ENCODE measurements at regions not wholly inside any gene's neighbourhood (a gene's known extent, or its start where the extent isn't known, plus 50 kb on each side); places are given as distances from the start of the nearest gene placed in this dataset.

DNA sequence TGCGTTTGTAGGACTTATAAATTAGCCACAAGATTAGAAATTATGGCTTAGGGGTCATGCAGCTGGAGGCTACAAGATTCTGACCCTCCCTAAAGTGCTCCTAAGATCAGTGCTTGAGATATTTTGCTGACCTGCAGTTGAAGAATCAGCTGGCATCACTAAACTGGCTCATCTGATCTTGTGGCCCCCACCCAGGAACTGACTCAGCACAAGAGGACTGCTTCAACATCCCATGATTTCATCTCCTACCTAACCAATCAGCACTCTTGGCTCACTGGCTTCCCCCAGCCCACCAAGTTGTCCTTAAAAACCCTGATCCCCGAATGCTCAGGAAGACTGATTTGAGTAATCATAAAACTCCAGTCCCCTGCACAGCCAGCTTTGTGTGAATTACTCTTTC, 86.4 kb upstream of the ERCC4 start:
- TF ChIP-seq, protein P1, sequence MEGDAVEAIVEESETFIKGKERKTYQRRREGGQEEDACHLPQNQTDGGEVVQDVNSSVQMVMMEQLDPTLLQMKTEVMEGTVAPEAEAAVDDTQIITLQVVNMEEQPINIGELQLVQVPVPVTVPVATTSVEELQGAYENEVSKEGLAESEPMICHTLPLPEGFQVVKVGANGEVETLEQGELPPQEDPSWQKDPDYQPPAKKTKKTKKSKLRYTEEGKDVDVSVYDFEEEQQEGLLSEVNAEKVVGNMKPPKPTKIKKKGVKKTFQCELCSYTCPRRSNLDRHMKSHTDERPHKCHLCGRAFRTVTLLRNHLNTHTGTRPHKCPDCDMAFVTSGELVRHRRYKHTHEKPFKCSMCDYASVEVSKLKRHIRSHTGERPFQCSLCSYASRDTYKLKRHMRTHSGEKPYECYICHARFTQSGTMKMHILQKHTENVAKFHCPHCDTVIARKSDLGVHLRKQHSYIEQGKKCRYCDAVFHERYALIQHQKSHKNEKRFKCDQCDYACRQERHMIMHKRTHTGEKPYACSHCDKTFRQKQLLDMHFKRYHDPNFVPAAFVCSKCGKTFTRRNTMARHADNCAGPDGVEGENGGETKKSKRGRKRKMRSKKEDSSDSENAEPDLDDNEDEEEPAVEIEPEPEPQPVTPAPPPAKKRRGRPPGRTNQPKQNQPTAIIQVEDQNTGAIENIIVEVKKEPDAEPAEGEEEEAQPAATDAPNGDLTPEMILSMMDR (IDR thresholded peaks at IDR 0.05) = no peak
- no peaks in the 10 kb centered on the region for H3K9me3 ChIP-seq
- no peaks in the 10 kb centered on the region for H3K36me3 ChIP-seq
- H3K4me1 ChIP-seq = no peaks in the 10 kb centered on the region
- DNase-seq = no peak
- no peak overlapping the region for H3K9ac ChIP-seq (ENCODE audit: low read depth in 2 of 2, low read length in 2 of 2)
- H3K4me3 ChIP-seq = no peak overlapping the region
- no peaks in the 10 kb centered on the region for H3K27me3 ChIP-seq
- intact Hi-C loops (cut with DNase I) = no loop called here
- no peak overlapping the region for H3K27ac ChIP-seq

DNA sequence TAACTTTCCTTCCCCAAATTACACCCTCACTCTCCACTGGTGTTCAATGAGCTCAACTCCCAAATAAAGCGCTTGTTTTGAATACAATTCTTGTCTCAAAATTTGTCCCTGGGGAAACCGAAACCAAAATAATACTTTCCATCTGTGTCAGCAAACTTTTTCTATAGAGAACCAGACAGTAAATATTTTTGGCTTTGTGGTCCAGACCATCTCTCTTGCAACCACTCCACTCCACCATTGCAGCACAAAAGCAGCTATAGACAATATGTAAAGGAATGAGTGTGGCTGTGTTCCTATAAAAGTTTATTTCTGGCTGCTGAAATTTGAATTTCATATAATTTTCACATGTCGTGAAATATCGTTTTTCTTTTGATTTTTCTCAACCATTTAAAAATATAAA, 84.6 kb upstream of the ERCC4 start:
- intact Hi-C loops (cut with DNase I) = no loop called here
- H3K4me3 ChIP-seq = no peak overlapping the region
- no peaks in the 10 kb centered on the region for H3K36me3 ChIP-seq
- no peak overlapping the region for H3K9ac ChIP-seq (ENCODE audit: low read depth in 2 of 2, low read length in 2 of 2)
- no peak for DNase-seq
- no peak overlapping the region for H3K27ac ChIP-seq
- no peaks in the 10 kb centered on the region for H3K9me3 ChIP-seq
- no peaks in the 10 kb centered on the region for H3K4me1 ChIP-seq
- no peaks in the 10 kb centered on the region for H3K27me3 ChIP-seq
- TF ChIP-seq, protein P1 (IDR thresholded peaks at IDR 0.05) = no peak

DNA sequence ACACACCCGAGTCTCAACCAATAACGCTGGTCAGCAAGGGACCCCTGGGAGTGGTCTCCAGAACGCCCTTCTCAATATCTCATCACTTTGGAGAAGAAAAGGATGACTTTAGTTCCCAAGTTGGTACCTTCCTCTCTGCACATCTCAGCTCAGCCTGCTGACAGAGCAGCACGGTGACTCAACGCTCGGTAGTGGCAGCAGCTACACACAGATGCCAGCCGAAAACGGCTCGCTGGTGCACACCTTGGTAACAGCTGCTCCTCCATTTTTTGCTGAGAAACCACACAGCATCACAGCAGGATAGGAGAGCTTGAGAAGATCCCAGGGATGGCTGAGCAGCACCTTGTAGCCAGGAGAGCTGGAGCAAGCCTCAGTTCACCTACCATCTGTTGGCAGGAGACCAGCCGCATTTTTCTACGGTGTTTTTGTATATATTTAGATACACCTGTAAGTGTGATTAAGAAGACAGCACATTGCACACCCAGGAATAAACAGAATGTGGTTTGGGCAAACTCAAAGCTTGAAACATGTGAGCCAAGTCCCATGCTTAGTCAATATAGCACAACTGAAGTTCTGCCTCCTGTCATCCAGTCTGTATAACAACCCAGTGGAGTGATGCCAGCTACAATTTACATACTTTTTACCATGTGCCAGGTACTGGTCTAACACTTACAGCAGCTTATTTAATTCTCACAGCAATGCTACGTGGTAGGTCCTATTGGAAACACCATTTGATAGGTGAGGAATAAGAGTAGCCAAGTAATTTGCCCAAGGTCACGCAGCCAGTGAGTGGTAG, 83.8 kb upstream of the ERCC4 start:
- TF ChIP-seq, protein P1 (IDR thresholded peaks at IDR 0.05) = no peak

DNA sequence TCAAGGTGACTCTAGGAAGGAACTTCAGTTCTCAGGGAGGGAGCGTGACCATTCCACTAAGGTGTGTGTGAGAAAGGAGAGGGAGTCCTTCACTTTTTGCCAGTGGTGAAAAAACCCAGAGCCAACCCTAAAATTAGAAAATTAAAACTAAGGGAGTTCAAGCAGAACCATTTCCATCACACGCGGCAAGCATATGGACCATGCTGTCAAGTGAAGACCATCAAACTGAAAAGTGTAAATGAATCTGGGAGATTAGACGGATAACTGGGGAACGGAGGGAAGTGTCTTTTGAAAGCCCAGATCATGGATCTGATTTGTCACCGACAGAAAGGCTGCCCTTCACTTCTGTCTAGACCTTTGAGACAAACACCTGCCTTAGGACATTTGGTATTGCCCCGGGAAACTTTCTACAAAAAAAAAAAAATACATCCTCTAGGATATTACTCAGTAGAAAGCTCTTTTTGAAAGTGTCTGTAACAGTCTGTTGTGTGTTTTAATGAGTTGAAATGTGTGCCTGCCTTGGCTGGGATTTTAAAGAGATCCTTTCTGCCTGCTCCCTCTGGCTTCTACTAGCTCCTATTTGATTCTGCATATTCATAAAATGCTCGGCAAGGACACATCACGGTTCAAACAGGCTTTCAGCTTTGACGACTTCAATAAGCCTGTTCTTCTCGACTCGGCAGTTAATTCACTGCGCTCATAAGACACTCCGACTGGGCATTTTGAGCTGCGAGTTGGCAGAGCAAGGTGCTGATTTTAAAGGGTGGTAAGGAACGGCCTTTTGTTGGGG, 81.4 kb upstream of the ERCC4 start:
- Histone ChIP-seq H3K27ac (no peak overlapping the region), H3K9ac (ENCODE audit: low read depth in 2 of 2, low read length in 2 of 2) (no peak overlapping the region), H3K4me3 (no peak overlapping the region), H3K9me3 (no peaks in the 10 kb centered on the region), H3K4me1 (no peaks in the 10 kb centered on the region), H3K36me3 (no peaks in the 10 kb centered on the region), H3K27me3 (no peaks in the 10 kb centered on the region)
- no peak for DNase-seq
- TF ChIP-seq, protein P1 (IDR thresholded peaks at IDR 0.05) = no peak
- intact Hi-C loops (cut with DNase I) = no loop called here

More for the DNA sequence above, 83.8 kb upstream of the ERCC4 start:
- no peak for DNase-seq
- intact Hi-C loops (cut with DNase I) = no loop called here
- Histone ChIP-seq H3K36me3 (no peaks in the 10 kb centered on the region), H3K27ac (no peak overlapping the region), H3K4me1 (no peaks in the 10 kb centered on the region), H3K27me3 (no peaks in the 10 kb centered on the region), H3K4me3 (no peak overlapping the region), H3K9ac (ENCODE audit: low read depth in 2 of 2, low read length in 2 of 2) (no peak overlapping the region), H3K9me3 (no peaks in the 10 kb centered on the region)

DNA sequence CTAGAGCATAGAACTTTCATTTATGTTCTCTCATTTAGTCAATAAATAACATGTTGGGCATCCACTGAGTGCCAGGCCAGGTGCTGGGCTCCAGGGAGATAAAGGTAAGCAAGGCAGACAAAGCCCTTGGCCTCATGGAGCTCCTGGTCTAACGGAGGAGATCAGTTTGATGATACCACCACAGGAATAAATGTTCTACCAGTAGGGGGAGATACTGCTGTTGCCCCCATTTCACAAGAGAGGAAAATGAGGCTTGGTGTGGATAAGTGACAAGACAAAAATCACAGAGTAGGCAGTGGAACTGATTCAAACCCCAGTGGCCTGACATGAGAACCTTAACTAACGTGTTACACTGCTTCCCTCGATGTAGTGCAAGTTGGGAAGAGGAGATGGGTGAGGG, 80.4 kb upstream of the ERCC4 start:
- TF ChIP-seq, protein P1 (IDR thresholded peaks at IDR 0.05) = no peak
- no peak for DNase-seq
- Histone ChIP-seq H3K27ac (no peak overlapping the region), H3K27me3 (no peaks in the 10 kb centered on the region), H3K4me3 (no peak overlapping the region), H3K36me3 (no peaks in the 10 kb centered on the region), H3K9me3 (no peaks in the 10 kb centered on the region), H3K4me1 (no peaks in the 10 kb centered on the region), H3K9ac (ENCODE audit: low read depth in 2 of 2, low read length in 2 of 2) (no peak overlapping the region)
- intact Hi-C loops (cut with DNase I) = no loop called here
